ENCODE measurements at regions not wholly inside any gene's neighbourhood (a gene's known extent, or its start where the extent isn't known, plus 50 kb on each side); places are given as distances from the start of the nearest gene placed in this dataset.

DNA sequence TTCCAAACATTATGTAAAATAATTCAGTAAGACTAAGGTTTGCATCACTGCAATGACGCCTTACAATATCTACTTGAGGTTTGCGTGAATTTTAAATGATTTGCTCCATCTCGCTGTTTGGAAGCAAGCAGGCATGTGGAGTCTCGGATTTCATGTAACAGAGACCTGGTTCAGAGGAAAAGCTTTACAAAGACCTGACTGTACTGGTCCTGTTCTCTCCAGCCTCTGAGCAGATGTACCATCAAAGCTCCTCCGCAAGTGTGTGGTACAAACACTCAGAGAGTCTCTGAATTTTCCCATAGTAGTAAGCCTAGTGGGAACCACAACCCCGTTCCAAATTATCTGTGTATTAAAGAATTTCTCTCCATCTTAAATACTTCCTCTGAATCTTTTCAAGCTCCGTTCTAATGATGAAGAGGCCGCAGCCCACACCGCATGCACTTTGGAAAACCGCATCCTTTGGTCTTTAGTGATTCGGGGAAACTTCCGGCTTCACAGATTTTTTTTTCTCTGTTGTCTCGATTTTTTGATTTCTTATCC is 728.1 kb upstream of the SOX11 start:
- Histone ChIP-seq H3K9me3 (replicated peaks; ENCODE audit: control insufficient read depth, insufficient read depth, low read length) (no peaks in the 10 kb centered on the region), H3K9ac (ENCODE audit: control insufficient read depth, insufficient read depth, low read length) (no peak overlapping the region), H3K4me1 (ENCODE audit: control insufficient read depth, insufficient read depth, low read length) (no peaks in the 10 kb centered on the region), H4K20me1 (ENCODE audit: control insufficient read depth, insufficient read depth) (no peaks in the 10 kb centered on the region), H3K4me3 (no peak overlapping the region), H3K27me3 (replicated peaks in 1 of 2; ENCODE audit: control insufficient read depth in 2 of 2, insufficient read depth in 2 of 2, low read length in 1 of 2) (no peaks in the 10 kb centered on the region), H3K27ac (ENCODE audit: control insufficient read depth, insufficient read depth) (no peak overlapping the region), H3K4me2 (ENCODE audit: control insufficient read depth, insufficient read depth) (no peak overlapping the region), H3K36me3 (ENCODE audit: control insufficient read depth in 2 of 2, insufficient read depth in 2 of 2, low read length in 1 of 2) (no peaks in the 10 kb centered on the region), H3K79me2 (ENCODE audit: control insufficient read depth, insufficient read depth, low read length) (no peaks in the 10 kb centered on the region), H2AFZ (ENCODE audit: control insufficient read depth, low read depth, low read length) (no peak overlapping the region)
- ChIA-PET POLR2A (no interaction called here), CTCF (no interaction called here), SMC1A (ENCODE audit: uncharacterized antibody, unreplicated experiment) (interaction anchor here (0.6 kb wide), 1 partner anchor 61 kb away, joined by 3 read pairs; no protein-coding TSS in a partner anchor), RAD21 (ENCODE audit: unreplicated experiment) (no interaction called here)
- FAIRE-seq (no peak), DNase-seq (ENCODE audit: low read depth, low spot score) (no peak), ATAC-seq (no peak)
- BruUV-seq (replicated peaks): no TSS peak
- in situ Hi-C loops (cut with MboI): no loop called here
- TF ChIP-seq, protein P1, sequence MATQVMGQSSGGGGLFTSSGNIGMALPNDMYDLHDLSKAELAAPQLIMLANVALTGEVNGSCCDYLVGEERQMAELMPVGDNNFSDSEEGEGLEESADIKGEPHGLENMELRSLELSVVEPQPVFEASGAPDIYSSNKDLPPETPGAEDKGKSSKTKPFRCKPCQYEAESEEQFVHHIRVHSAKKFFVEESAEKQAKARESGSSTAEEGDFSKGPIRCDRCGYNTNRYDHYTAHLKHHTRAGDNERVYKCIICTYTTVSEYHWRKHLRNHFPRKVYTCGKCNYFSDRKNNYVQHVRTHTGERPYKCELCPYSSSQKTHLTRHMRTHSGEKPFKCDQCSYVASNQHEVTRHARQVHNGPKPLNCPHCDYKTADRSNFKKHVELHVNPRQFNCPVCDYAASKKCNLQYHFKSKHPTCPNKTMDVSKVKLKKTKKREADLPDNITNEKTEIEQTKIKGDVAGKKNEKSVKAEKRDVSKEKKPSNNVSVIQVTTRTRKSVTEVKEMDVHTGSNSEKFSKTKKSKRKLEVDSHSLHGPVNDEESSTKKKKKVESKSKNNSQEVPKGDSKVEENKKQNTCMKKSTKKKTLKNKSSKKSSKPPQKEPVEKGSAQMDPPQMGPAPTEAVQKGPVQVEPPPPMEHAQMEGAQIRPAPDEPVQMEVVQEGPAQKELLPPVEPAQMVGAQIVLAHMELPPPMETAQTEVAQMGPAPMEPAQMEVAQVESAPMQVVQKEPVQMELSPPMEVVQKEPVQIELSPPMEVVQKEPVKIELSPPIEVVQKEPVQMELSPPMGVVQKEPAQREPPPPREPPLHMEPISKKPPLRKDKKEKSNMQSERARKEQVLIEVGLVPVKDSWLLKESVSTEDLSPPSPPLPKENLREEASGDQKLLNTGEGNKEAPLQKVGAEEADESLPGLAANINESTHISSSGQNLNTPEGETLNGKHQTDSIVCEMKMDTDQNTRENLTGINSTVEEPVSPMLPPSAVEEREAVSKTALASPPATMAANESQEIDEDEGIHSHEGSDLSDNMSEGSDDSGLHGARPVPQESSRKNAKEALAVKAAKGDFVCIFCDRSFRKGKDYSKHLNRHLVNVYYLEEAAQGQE (IDR thresholded peaks at IDR 0.05; ENCODE audit: low read depth, low read length): no peak
- TF ChIP-seq NR2C1 (IDR thresholded peaks at IDR 0.05) (no peak), ZZZ3 (IDR thresholded peaks at IDR 0.05; ENCODE audit: control insufficient read depth, insufficient read length, low read depth) (no peak), MLLT1 (IDR thresholded peaks at IDR 0.05) (no peak), SIN3A (IDR thresholded peaks at IDR 0.05; ENCODE audit: low read depth, low read length) (no peak), RAD51 (IDR thresholded peaks at IDR 0.05) (no peak), RAD21 (IDR thresholded peaks at IDR 0.05; ENCODE audit: insufficient read depth, low read depth, low read length) (no peak)
- intact Hi-C loops (cut with micrococcal nuclease; ENCODE audit: unreplicated experiment): no loop called here
- 41% methylated on average over 13 of the region's 13 CpGs for WGBS (ENCODE audit: insufficient coverage, insufficient replicate concordance, low lambda C conversion rate, missing lambda C conversion rate)

Measured in GM12878 (cell line).